RWPE2 (cell line): ENCODE measurements at regions not wholly inside any gene's neighbourhood (a gene's known extent, or its start where the extent isn't known, plus 50 kb on each side); places are given as distances from the start of the nearest gene placed in this dataset.

Source experiments
- ATAC-seq: fragments of 200-7000 bp; cut with Tn5 transposase; 3 replicates; pipeline ENCODE4 v1.9.1; 2021; ENCODE audit warnings: low read depth
- DNase-seq: peaks from one replicate; pipeline ENCODE4 v3.0.0-alpha.2; 2020; ENCODE audit warnings: low spot score
- H3K27ac ChIP-seq: fragments of 450-650 bp; 2 replicates; pipeline ENCODE4 v1.5.1; 2017; ENCODE audit warnings: mild to moderate bottlenecking; ENCODE audit not compliant: poor library complexity, severe bottlenecking
- H3K27me3 ChIP-seq: fragments of 250-450 bp; sonication (Bioruptor Pico); 2 replicates; pipeline ENCODE4 v1.5.1; 2021; ENCODE audit warnings: mild to moderate bottlenecking, moderate library complexity; ENCODE audit not compliant: insufficient read depth, poor library complexity, severe bottlenecking
- H3K36me3 ChIP-seq: fragments of 250-450 bp; sonication (Bioruptor Pico); 2 replicates; pipeline ENCODE4 v1.5.1; 2020; ENCODE audit warnings: low read depth, mild to moderate bottlenecking, moderate library complexity
- H3K4me1 ChIP-seq: fragments of 250-450 bp; sonication (Bioruptor Pico); 2 replicates; pipeline ENCODE4 v1.5.1; 2021; ENCODE audit warnings: mild to moderate bottlenecking, moderate library complexity; ENCODE audit not compliant: insufficient read depth, poor library complexity, severe bottlenecking
- H3K4me3 ChIP-seq: fragments of 250-450 bp; sonication (Bioruptor Pico); 2 replicates; pipeline ENCODE4 v1.5.1; 2021; ENCODE audit warnings: mild to moderate bottlenecking, moderate library complexity; ENCODE audit not compliant: severe bottlenecking
- H3K9me3 ChIP-seq: fragments of 250-450 bp; sonication (Bioruptor Pico); 2 replicates; pipeline ENCODE4 v1.5.1; 2021; ENCODE audit warnings: mild to moderate bottlenecking, moderate library complexity; ENCODE audit not compliant: severe bottlenecking
- TF ChIP-seq, protein P1 (sequence below): fragments of 450-650 bp; IDR thresholded peaks from one replicate; pipeline ENCODE4 v1.5.1; 2017; ENCODE audit warnings: mild to moderate bottlenecking, moderate library complexity; ENCODE audit not compliant: poor library complexity, severe bottlenecking

DNA sequence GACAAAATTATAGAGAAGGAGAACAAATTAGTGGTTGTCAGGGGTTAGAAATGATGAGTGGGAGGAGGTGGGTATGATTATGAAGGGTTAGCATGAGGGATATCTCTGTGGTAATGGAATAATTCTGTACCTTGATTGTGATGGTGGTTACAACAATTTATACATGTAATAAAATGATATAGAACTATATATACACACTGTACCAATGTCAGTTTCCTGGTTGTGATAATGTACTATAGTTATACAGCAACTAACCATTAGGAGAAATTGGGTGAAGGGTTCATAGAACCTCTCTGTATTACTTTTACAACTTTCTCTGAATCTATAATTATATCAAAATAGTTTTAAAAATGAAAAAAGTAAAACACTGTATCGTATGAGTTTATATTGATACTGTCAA is 148.1 kb downstream of the ZNF621 start:
- ATAC-seq = no peak
- no peaks in the 10 kb centered on the region for H3K36me3 ChIP-seq

DNA sequence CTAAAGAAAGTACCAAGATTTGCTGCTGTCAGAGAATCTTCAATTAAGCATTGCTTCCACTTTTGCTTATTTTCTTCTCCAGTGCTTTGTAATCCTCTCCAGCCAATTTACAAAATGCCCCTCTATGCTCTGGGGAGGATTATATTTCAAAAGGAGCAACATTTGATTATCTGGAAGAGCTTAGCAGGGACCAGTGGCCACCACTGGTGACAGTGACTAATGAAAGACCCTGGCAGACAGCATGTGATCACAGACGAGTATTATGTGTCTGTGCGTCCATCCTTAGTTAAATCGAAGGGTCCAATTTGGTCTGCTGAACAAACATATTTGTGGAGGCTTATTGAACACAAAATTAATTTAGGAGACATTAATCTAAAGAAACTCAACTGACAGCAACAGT is 152.6 kb downstream of the ZNF621 start:
- H3K36me3 ChIP-seq = no peaks in the 10 kb centered on the region
- DNase-seq (no peak), ATAC-seq (no peak)
- H3K4me3 ChIP-seq = no peak overlapping the region
- no peaks in the 10 kb centered on the region for H3K9me3 ChIP-seq
- peaks cover 8% of the 10 kb centered on the region for H3K27me3 ChIP-seq
- TF ChIP-seq, protein P1, sequence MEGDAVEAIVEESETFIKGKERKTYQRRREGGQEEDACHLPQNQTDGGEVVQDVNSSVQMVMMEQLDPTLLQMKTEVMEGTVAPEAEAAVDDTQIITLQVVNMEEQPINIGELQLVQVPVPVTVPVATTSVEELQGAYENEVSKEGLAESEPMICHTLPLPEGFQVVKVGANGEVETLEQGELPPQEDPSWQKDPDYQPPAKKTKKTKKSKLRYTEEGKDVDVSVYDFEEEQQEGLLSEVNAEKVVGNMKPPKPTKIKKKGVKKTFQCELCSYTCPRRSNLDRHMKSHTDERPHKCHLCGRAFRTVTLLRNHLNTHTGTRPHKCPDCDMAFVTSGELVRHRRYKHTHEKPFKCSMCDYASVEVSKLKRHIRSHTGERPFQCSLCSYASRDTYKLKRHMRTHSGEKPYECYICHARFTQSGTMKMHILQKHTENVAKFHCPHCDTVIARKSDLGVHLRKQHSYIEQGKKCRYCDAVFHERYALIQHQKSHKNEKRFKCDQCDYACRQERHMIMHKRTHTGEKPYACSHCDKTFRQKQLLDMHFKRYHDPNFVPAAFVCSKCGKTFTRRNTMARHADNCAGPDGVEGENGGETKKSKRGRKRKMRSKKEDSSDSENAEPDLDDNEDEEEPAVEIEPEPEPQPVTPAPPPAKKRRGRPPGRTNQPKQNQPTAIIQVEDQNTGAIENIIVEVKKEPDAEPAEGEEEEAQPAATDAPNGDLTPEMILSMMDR = no peak
- H3K27ac ChIP-seq = no peak overlapping the region
- no peaks in the 10 kb centered on the region for H3K4me1 ChIP-seq

More for the DNA sequence above, 148.1 kb downstream of the ZNF621 start:
- peaks cover 9% of the 10 kb centered on the region for H3K27me3 ChIP-seq
- no peak for DNase-seq
- H3K4me1 ChIP-seq = no peaks in the 10 kb centered on the region
- TF ChIP-seq, protein P1 = no peak
- no peak overlapping the region for H3K27ac ChIP-seq
- no peak overlapping the region for H3K4me3 ChIP-seq
- no peaks in the 10 kb centered on the region for H3K9me3 ChIP-seq

DNA sequence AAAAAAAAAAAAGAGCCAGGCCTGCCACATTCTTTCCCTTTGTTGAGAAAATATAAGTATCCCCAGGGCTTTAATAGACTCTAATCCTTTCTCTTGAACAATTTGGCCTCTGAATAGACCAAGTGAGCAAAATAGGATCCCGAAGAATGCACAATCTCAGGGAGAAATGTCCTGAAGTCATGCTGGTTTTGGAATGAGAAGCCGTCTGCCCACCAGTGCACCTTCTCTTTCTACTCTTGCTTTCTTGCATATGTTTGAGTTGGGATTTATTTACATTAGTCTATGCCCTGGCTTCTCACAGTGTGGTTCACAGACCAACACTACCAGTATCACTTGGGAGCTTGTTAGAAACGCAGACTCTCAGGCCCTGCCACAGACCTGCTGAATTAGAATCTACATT is 153.0 kb downstream of the ZNF621 start:
- no peak for DNase-seq
- TF ChIP-seq, protein P1 = no peak
- Histone ChIP-seq H3K9me3 (no peaks in the 10 kb centered on the region), H3K4me1 (no peaks in the 10 kb centered on the region), H3K4me3 (no peak overlapping the region), H3K27me3 (peaks cover 5% of the 10 kb centered on the region), H3K27ac (no peak overlapping the region), H3K36me3 (no peaks in the 10 kb centered on the region)
- ATAC-seq = no peak

DNA sequence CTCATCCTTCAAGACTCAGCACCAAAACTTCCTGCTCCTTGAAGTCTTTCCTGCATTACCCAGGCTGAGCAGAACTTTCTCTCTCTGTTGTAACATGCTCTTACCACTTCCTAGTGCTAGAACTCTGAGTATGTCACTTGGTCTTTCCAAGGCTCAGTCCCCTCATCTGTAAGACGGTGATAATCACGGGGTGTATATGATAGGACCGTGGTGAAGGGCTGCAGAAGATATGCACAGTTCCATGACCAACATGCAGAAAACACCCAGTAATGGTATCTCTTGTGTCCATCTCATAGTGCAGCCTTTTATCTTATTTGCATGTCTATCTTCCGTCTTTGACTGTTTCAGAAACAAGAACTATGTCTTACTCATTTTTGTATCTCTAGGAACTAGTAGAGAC is 154.5 kb downstream of the ZNF621 start:
- H3K9me3 ChIP-seq = no peaks in the 10 kb centered on the region
- H3K27me3 ChIP-seq = no peaks in the 10 kb centered on the region
- TF ChIP-seq, protein P1 = no peak
- H3K4me1 ChIP-seq = no peaks in the 10 kb centered on the region
- ATAC-seq (no peak), DNase-seq (no peak)
- H3K36me3 ChIP-seq = no peaks in the 10 kb centered on the region
- H3K4me3 ChIP-seq = no peak overlapping the region
- no peak overlapping the region for H3K27ac ChIP-seq

DNA sequence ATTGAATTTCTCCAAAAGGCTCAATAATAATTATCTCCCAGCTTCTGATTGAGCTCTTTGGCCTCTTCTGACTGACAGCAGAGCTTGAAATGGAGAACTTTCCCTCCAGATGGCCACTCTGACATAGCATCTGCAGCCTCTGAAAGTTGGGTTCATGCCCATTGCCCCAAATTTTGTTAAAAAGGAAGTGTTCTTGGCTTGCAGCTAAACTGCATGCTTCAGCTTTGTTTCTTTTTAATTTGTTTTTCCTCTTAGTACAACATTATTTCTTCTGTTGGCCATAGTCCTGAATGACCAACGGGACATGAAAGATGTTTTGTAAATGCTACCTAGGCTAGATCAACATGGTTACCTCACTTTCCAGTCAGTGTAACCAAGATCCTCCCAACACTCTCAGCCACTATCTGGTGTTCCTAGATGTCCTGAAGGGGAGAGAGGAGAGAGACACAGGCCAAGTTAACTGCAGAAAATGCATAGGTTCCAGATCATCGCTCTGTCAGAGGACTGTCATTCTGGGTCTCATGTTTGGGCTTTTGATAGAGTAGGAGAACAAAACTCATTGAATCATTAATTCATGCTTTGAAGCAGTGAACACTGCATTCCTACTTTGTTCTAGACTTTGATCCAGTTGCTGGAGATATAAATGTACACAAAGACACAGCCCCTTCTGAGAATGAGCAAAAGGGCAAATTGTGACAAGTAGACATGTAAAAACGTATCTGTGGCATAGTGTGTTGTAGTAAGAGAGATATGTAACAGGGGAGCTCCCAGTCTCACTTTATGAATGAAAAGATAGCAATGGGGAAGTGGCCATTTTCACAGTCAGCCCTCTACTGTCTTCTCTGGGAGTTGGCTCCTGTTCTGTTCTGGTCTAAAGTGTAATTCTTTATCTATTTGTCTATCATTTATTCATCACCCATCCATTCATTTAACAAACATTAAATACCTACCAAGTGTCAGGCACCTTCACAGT is 156.2 kb downstream of the ZNF621 start:
- DNase-seq (no peak), ATAC-seq (no peak)
- Histone ChIP-seq H3K4me1 (no peaks in the 10 kb centered on the region), H3K4me3 (no peak overlapping the region), H3K9me3 (no peaks in the 10 kb centered on the region), H3K27me3 (peaks cover 6% of the 10 kb centered on the region), H3K36me3 (no peaks in the 10 kb centered on the region), H3K27ac (no peak overlapping the region)
- TF ChIP-seq, protein P1 = no peak
